Right ventricle myocardium inferior (tissue), 1 donor: ENCODE measurements at regions not wholly inside any gene's neighbourhood (a gene's known extent, or its start where the extent isn't known, plus 50 kb on each side); places are given as distances from the start of the nearest gene placed in this dataset.

Experiments used
- ATAC-seq: fragments of 200-7000 bp; cut with Tn5 transposase; one replicate; pipeline ENCODE4 v1.9.1; 2020; ENCODE audit warnings: mild to moderate bottlenecking, moderate library complexity
- DNase-seq: peaks from one replicate; pipeline ENCODE4 v3.0.0; 2021; ENCODE audit errors: missing footprints
- intact Hi-C: fragments of 100-400 bp; cut with DNase I; formaldehyde crosslinking; loops from one replicate; pipeline ENCODE4 v1.11.0; 2022
- donor health status: DM: no; HTN: yes; CAD: no; lungs with severe emphysema.

- DNase-seq (no peak), ATAC-seq (no peak)
- intact Hi-C loops: no loop called here
These were observed 90.4 kb downstream of the NUP35 start for GRCh38 chr2:183214680-183215079.

- no peak for DNase-seq
- no peak for ATAC-seq
- intact Hi-C loops: no loop called here
These were observed 91.7 kb downstream of the NUP35 start for GRCh38 chr2:183215917-183216316.

DNA sequence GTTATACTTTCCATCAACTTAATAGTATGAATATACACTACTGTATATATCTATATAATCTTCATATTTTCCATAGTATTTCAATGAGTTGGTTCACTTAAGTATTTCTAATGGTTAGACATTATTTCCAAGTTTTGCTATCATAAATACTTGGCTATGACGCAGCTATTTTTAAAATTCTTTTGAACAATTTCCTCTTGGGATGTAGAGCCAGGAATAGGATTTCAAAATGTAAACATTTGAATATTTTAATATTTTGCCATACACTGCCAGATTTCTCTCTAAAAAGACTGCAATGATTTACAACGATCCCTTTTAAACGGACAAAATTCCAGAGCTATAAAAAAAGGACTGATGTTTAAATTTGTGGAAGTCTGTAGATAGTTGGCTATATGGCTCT lies 95.6 kb downstream of the NUP35 start:
- intact Hi-C loops: no loop called here
- ATAC-seq (no peak), DNase-seq (no peak)

GRCh38 chr2:183222751-183223150 lies 98.5 kb downstream of the NUP35 start:
- intact Hi-C loops: no loop called here
- ATAC-seq (no peak), DNase-seq (no peak)

DNA sequence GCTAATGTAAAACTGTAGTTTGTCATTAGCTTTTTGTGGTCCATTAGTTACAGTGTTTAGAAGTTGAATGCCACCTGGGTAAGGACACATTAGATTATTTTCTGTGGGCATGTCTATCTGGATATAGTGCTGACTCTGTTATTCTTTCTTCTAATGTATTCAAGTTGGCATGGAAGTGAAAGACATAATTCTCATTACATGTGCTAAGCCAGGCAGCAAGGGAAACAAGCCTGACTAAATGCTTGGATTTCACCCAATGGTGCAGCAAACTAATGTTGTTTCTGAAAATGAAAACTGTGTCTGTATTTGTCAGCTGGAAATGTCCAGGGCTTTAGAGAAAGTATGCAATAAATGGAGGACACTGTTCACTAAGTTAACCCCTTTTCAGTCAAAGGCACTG lies 100.7 kb downstream of the NUP35 start:
- no peak for DNase-seq
- intact Hi-C loops: no loop called here
- no peak for ATAC-seq

- no peak for ATAC-seq
- intact Hi-C loops: no loop called here
- no peak for DNase-seq
These were observed 102.9 kb downstream of the NUP35 start for GRCh38 chr2:183227176-183227575.

GRCh38 chr2:183229386-183229785 lies 105.1 kb downstream of the NUP35 start:
- no peak for ATAC-seq
- intact Hi-C loops: no loop called here
- no peak for DNase-seq

DNA sequence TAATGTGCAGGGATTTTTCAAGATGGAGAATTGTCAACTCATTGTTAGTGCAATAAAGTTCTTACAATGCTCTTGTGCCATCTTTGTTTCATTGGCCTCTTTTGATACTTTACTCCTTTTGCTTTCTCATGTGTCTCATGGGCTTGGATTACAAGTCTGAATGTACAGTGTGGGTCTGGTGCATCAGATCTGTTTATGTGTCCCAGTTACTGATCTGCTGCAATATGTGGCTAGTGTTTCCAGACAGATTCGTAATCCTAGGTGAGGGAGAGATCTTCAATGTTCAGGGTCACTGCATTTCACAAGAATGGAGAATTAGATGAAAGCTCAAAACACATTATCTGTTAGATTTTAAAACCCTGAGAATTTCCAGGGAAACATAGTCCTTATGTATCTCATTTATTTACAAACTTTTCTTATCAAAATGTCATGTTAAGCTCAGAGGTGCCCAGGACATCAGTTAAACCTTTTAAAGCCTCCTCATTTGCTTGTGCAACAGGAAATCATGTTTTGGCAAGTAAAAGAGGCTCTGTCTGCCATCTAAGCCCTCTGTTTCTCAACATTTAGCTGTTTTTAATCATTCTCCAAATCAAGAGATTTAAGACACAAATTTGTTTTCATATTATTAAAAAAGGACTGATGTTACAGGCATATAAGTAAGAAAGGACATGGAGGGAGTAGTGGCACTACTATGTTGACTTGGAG lies 108.1 kb downstream of the NUP35 start:
- intact Hi-C loops: no loop called here
- ATAC-seq (no peak), DNase-seq (no peak)

DNA sequence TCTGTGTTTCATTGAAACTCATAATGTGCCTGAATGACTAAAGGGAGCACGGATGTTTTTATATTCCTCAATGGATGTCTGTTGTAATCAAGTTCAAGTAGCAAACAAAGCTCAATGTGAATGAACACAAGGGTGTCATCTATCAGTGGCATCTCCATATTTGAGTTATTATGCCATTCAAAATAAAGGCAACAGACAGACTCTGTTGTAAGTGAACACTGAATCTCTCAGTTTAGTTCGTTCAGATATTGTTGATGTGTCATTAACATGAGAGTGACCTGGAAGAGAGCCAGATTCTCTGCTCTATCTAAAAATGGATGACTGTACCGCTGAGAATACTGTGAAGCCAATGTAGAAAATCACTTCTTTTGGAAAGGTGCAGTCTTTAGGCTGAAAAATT lies 118.7 kb downstream of the NUP35 start:
- intact Hi-C loops: no loop called here
- no peak for DNase-seq
- no peak for ATAC-seq

GRCh38 chr2:183243758-183244157 lies 119.5 kb downstream of the NUP35 start:
- intact Hi-C loops: no loop called here
- ATAC-seq: no peak
- DNase-seq: no peak

DNA sequence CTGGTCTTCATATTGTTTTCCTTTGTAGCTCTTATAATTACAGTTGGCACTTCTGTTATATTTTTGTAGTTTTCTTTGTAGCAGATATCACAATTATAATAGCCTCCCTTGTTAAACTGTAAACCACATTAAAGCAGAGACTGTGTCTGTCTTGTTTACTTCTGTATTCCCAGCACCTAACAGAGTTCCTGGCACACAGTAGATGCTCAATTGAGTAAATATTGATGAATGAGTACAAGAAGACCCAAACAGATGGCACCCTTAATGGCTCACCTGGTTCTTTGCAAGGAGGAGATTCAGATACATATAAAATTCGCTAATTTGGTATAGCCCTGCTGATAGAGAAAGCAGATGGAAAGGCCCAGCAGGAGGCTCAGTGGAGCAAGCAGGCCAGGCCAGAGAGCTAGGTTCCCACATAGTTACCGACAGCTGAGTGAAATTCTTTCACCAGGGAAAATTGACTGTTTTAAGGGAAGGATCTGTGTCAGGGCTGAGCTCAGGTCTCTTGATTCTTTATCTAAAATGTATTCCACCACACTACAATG lies 120.1 kb downstream of the NUP35 start:
- ATAC-seq (no peak), DNase-seq (no peak)
- intact Hi-C loops: no loop called here

DNA sequence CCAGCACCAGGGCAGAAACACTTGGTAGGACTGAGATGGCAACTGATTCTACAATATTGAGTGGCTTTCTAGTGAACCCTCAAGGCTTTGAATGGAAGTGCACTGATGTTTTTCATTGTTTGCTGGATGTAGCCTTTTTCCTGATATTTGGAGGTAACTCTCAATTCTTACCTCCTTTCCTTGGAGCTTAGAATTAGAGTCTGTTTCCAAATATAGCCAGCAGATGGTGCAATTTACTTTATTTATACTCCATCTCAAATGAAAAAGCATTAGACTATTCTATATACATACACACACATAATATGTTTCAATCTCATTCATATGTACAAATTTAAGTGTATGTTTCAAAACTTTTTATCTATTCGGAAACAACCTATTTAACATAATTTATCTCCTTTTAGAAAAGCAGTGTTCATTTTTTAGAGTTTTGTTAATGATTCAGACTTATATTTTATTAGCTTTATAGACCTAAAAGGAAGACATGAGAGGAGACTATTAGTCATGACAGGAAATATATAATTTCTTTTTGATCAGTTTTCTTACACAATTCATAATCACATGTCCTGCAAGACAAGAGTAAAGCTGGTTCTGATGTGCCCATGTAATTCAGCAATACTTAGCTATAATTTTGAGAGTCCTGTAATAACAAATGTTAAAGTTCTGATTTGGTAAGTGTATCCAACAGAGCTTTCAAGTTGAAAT lies 124.8 kb downstream of the NUP35 start:
- intact Hi-C loops: loop anchor here (5.0 kb wide), 1 partner anchor 448 kb away; no protein-coding TSS in a partner anchor

DNA sequence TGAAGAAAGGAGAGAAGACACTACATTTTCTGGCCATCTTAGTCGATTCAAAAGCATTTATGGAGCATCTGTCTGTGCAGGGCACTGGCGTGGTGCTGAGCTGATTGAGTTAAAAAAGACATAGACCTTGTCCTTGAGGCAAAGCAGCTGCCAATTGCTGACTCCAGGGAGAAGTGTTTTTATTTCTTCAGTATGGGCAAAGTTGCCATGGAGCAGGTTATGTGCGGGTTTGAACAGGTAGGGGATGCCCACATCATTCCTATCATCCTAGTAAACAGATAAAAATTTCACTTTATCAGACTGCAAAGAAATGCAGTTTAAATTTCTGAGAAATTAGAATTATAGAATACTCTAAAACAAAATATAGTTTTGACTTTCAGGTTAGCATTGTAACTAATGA lies 125.8 kb downstream of the NUP35 start:
- no peak for ATAC-seq
- DNase-seq: no peak
- intact Hi-C loops: no loop called here

More for the DNA sequence above, 124.8 kb downstream of the NUP35 start:
- no peak for DNase-seq
- no peak for ATAC-seq

- DNase-seq (no peak), ATAC-seq (no peak)
- intact Hi-C loops: no loop called here
These were observed 126.2 kb downstream of the NUP35 start for GRCh38 chr2:183250472-183250871.

DNA sequence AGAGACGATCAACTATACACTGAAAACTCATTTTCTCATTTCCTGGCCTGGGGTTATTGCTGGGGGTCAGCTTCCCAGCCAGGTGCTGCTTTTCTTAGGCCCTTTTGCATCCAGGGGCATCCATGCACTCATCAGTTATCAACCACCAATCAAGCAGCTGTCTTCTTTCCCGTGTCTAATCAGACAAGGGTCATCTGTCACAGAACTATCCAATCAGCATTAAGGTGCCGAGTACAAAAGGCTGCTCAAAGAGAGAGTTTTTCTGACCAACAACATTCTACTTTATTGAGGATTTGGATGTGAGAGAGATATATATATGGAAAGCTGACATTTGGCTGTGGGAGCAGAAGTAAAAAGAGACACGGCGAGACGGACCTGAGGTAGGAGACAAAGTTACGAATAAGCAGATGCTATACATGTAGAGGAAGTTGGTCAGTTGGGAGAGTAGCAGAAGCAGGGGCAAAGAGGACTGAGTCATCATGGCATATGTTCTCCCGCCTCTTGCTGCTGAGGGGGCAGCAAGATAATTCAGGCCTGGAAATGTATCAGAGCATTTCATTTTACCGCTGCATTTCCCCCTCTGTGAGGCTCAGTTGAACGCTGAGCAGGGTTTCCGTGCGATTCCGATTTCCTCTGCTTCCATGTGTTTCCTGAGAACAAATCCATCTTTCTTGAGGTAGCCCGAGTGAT lies 129.3 kb downstream of the NUP35 start:
- intact Hi-C loops: no loop called here
- ATAC-seq (no peak), DNase-seq (no peak)

DNA sequence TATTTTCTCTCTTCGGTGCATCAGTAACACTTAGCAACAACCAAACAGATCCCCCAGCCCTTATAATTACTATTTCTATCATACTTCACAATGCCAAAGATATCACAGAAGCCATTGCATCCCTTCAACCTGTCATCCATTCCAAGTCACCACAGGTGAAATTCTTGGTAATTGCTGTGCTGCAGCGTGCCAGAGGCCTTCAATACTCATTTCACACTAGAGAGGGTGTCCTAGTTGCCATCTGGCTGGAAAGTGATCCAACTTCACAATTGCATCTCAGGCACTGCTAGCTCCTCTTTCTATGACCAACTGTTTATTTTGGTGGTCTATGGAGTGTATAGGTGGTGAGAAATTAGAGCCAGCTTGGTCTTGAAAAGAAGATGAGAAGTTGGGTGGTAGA lies 131.2 kb downstream of the NUP35 start:
- DNase-seq (no peak), ATAC-seq (no peak)
- intact Hi-C loops: no loop called here

DNA sequence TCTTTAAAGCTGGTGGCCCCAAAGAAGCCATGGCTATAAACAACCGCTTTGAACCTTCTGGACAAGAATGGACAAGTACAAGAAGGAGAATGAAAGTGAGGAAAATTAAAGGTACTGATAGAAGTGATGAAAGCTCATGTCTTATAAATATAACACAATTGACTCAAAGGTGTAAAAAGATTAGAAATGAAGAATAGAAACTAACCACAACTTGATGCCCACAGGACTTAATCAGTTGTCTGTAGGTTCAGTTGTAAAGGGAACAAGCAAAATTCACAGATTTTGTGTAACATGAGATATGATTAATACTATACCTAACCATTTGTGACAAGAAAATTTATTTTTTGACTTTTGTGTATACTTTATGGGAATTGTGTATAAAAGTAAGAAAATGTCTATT lies 135.7 kb downstream of the NUP35 start:
- no peak for DNase-seq
- intact Hi-C loops: no loop called here
- ATAC-seq: no peak

- intact Hi-C loops: no loop called here
- DNase-seq: peak; percentile 42
- no peak for ATAC-seq
These were observed 136.3 kb downstream of the NUP35 start for GRCh38 chr2:183260527-183260926.

GRCh38 chr2:183264890-183265535 lies 140.8 kb downstream of the NUP35 start:
- DNase-seq (no peak), ATAC-seq (no peak)
- intact Hi-C loops: no loop called here
